ENCODE measurements at regions not wholly inside any gene's neighbourhood (a gene's known extent, or its start where the extent isn't known, plus 50 kb on each side); places are given as distances from the start of the nearest gene placed in this dataset.

DNA sequence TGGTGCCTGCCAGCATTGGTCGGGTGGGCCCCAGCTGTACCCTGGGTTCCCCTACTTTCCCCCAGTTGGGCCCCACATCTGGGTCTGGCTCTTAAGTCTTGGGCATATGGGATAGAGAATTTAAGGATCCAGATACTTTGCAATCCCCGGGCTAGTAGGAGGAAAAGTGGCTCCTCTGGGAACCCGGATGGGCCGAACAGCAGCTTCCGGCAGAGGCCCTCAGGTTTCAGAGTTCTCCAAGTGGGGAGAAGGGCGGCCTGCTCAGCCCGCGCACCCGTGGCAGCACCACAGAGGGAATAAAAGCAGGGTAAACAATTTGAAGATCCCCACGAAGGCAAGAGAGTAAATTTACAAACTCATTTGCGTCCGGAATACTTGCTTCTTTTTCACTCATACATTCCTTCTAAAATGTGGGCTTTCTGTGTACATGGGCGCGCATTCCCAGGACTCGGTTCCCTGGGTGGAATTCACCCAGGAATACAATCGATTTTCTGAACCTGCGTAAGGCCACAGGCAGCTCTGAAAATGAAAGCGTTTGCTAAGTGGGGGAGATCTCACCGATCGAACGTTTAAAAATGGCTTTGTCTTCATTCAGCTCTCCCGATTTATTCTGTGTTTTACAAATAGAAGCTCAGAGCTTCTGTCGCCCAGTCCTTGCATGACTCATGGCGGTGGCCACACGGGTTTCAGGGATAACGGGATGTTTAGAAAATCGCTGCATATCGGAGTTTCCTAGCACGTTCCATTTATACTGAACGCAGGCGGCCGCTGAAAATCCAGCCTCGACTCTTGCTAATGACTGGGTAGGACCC is 74.0 kb upstream of the POLG start:
- Histone ChIP-seq H3K27me3 (no peaks in the 10 kb centered on the region), H3K9me3 (no peaks in the 10 kb centered on the region), H3K36me3 (ENCODE audit: low read depth, missing control alignments) (no peaks in the 10 kb centered on the region), H3K4me3 (no peak overlapping the region), H3K4me1 (peaks cover 32% of the 10 kb centered on the region), H3K27ac (no peak overlapping the region)
- TF ChIP-seq POLR2A (IDR thresholded peaks at IDR 0.05): no peak
- TF ChIP-seq, protein P1, sequence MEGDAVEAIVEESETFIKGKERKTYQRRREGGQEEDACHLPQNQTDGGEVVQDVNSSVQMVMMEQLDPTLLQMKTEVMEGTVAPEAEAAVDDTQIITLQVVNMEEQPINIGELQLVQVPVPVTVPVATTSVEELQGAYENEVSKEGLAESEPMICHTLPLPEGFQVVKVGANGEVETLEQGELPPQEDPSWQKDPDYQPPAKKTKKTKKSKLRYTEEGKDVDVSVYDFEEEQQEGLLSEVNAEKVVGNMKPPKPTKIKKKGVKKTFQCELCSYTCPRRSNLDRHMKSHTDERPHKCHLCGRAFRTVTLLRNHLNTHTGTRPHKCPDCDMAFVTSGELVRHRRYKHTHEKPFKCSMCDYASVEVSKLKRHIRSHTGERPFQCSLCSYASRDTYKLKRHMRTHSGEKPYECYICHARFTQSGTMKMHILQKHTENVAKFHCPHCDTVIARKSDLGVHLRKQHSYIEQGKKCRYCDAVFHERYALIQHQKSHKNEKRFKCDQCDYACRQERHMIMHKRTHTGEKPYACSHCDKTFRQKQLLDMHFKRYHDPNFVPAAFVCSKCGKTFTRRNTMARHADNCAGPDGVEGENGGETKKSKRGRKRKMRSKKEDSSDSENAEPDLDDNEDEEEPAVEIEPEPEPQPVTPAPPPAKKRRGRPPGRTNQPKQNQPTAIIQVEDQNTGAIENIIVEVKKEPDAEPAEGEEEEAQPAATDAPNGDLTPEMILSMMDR (IDR thresholded peaks at IDR 0.05): no peak
- no peak for DNase-seq
- intact Hi-C loops (cut with DNase I; ENCODE audit: low total_unique reads): no loop called here
- WGBS, 2 donors: 4 to 8% methylated on average over 32 to 33 of the region's 33 CpGs

DNA sequence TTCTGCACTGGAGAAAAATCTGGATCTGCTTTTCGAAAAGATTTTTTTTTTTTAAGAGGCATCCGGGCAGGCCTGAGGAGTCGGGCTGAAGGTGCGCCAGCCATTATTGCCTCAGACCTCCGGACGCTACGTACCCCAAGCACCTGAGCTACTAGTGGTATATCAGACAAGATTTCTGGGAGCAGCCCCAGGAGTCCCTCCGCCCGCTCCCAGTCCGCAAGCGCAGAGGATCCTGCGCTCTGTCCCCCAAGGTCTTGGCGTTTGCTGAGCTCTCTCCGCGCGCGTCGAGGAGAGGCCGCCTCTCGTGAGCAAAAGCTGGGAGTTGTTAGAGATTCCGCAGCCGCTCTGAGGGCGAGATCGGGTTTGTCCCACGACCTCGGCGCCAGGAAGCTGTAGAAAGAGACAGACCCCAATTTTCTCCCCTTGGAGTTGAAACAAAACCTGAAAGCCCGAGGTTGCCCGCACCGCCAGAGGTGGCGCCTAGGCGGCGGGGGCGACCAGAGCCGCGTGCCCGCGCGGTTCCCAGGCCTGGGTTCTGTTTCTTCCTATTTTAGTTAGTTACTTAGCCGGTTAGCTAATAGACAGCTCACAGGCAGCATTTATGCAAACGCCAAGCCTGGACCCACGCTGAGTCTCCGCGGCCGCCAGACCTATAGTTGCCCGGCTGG is 72.5 kb upstream of the POLG start:
- Histone ChIP-seq H3K27ac (no peak overlapping the region), H3K4me1 (peaks cover 32% of the 10 kb centered on the region), H3K4me3 (no peak overlapping the region), H3K36me3 (ENCODE audit: low read depth, missing control alignments) (no peaks in the 10 kb centered on the region), H3K9me3 (no peaks in the 10 kb centered on the region), H3K27me3 (no peaks in the 10 kb centered on the region)
- TF ChIP-seq, protein P1 (IDR thresholded peaks at IDR 0.05): no peak
- TF ChIP-seq POLR2A (IDR thresholded peaks at IDR 0.05): no peak
- intact Hi-C loops (cut with DNase I; ENCODE audit: low total_unique reads): no loop called here
- no peak for DNase-seq
- 4 to 6% methylated on average over 28 to 46 of the region's 46 CpGs for WGBS, 2 donors

DNA sequence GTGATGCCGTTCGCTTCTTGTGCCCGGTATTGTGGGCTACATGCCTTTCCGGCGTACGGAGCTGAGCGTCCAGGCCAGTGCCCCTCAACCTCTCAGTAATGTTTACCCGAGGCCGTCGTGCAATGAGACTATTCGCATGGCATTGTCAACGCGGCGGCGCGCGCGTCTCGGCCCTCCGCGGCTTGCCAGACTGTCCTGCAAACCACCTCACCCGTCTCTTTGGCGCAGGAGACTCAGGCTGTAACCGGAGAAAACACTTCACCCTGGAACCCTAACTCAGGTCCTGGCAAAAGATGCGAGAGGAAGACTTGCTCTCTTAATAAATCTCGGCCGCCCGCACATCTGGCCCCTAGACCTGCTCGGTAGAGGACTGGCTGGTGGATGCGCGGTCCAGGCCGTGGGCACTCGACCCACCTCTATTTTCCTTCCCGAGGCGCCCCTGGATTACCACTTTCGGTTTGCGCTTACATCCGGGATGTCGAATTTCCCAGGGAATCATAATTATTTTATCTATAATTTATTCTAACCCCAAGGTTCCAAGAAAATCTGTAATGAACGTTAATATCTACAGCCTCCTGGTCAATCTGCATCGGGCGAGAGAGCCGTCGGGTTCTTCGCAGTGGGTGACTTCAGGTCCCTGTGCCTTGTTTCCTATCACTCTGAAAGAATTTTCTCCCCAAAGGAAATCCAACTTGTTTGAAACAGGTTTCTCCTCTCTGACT is 71.8 kb upstream of the POLG start:
- TF ChIP-seq POLR2A (IDR thresholded peaks at IDR 0.05): no peak
- TF ChIP-seq, protein P1 (IDR thresholded peaks at IDR 0.05): no peak
- H3K4me3 ChIP-seq: no peak overlapping the region
- H3K27me3 ChIP-seq: no peaks in the 10 kb centered on the region
- H3K9me3 ChIP-seq: no peaks in the 10 kb centered on the region
- no peak overlapping the region for H3K27ac ChIP-seq
- intact Hi-C loops (cut with DNase I; ENCODE audit: low total_unique reads): no loop called here
- peaks cover 26% of the 10 kb centered on the region for H3K4me1 ChIP-seq
- WGBS, 2 donors: 6 to 8% methylated on average over 35 to 45 of the region's 45 CpGs
- no peaks in the 10 kb centered on the region for H3K36me3 ChIP-seq (ENCODE audit: low read depth, missing control alignments)
- no peak for DNase-seq

DNA sequence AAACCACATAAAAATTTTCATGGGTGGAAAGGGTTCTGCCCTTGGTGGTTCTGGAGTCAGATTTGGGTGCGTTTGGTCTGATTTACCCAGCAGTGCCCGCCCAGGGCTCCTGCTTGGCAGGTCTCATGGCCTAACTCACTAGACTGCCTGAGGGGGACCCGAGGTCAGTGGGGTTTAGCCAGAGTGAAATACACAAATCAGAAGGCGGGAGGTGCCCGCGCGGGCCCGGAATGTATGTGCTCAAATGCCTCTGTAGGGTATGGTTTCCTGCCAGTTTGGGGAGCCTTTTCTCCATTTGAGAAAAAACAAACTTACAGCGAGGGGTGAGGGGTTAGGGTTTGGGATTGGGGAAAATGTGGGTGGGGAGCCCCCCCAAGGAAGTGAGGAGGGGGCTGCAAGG is 70.9 kb upstream of the POLG start:
- TF ChIP-seq POLR2A (IDR thresholded peaks at IDR 0.05): no peak
- TF ChIP-seq, protein P1 (IDR thresholded peaks at IDR 0.05): no peak
- peaks cover 23% of the 10 kb centered on the region for H3K4me1 ChIP-seq
- H3K9me3 ChIP-seq: no peaks in the 10 kb centered on the region
- H3K27me3 ChIP-seq: no peaks in the 10 kb centered on the region
- WGBS, 2 donors: 19 to 20% methylated on average over 9 of the region's 9 CpGs
- no peak overlapping the region for H3K27ac ChIP-seq
- no peaks in the 10 kb centered on the region for H3K36me3 ChIP-seq (ENCODE audit: low read depth, missing control alignments)
- no peak for DNase-seq
- intact Hi-C loops (cut with DNase I; ENCODE audit: low total_unique reads): no loop called here
- no peak overlapping the region for H3K4me3 ChIP-seq
